Activated naive CD8-positive, alpha-beta T cell treated with anti-CD3 and anti-CD28 coated beads, Interleukin-2, amount 10 ng/mL, durations not matched to agents 7 days and 5 days (primary cell): ENCODE measurements at regions not wholly inside any gene's neighbourhood (a gene's known extent, or its start where the extent isn't known, plus 50 kb on each side); places are given as distances from the start of the nearest gene placed in this dataset.

Experiments used
- ATAC-seq: fragments of 150-1000 bp; cut with Tn5 transposase; one replicate; pipeline ENCODE4 v1.10.0; 2021; ENCODE audit warnings: low read depth, moderate library complexity
- POLR2A ChIA-PET: fragments of 350-600 bp; sonication (Branson Sonifier 250); formaldehyde crosslinking; loops from one replicate; lab custom pipeline; 2021; ENCODE audit warnings: antibody characterized with exemption; lab: Charles Lee
- DNase-seq: peaks from one replicate; pipeline ENCODE4 v3.0.0; 2021
- H3K27ac Mint-ChIP-seq: one replicate; pipeline ENCODE4 v1.8.0; 2022; ENCODE audit warnings: mild to moderate bottlenecking, mixed read lengths
- H3K27me3 Mint-ChIP-seq: one replicate; pipeline ENCODE4 v1.8.0; 2022; ENCODE audit warnings: mild to moderate bottlenecking, moderate library complexity, mixed read lengths
- H3K36me3 Mint-ChIP-seq: one replicate; pipeline ENCODE4 v1.8.0; 2021; ENCODE audit warnings: mild to moderate bottlenecking, mixed read lengths
- H3K4me1 Mint-ChIP-seq: one replicate; pipeline ENCODE4 v1.8.0; 2021; ENCODE audit warnings: mixed read lengths
- H3K4me3 Mint-ChIP-seq: one replicate; pipeline ENCODE4 v1.8.0; 2022; ENCODE audit warnings: mild to moderate bottlenecking, moderate library complexity, mixed read lengths
- H3K9me3 Mint-ChIP-seq: one replicate; pipeline ENCODE4 v1.8.0; 2021; ENCODE audit warnings: mixed read lengths

DNA sequence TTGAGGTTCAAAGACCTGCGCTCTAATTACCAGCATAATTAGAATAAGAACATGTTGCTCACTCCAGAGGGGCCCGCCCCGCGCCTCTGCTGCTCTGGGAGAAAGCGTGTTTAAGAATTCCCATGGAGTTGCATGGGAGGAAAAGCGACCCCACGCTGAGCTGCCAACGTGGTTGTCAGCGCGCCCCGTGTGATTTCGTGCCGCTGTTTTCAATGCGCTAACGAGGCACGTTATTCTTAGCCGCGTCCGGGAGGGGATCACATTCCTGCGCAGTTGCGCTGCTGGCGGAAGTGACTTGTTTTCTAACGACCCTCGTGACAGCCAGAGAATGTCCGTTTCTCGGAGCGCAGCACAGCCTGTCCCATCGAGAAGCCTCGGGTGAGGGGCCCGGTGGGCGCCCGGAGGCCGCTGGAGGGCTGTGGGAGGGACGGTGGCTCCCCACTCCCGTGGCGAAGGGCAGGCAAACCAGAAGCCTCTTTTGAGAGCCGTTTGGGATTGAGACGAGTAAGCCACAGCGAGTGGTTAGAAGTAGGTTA, 173.8 kb upstream of the SOX1 start:
- peaks cover 38% of the 10 kb centered on the region for H3K27me3 Mint-ChIP-seq
- POLR2A ChIA-PET: no interaction called here
- H3K36me3 Mint-ChIP-seq: peaks cover 1% of the 10 kb centered on the region
- peaks cover 1% of the 10 kb centered on the region for H3K4me1 Mint-ChIP-seq
- peaks cover 6% of the 10 kb centered on the region for H3K9me3 Mint-ChIP-seq
- DNase-seq (no peak), ATAC-seq (no peak)
- H3K27ac Mint-ChIP-seq: no peak overlapping the region
- H3K4me3 Mint-ChIP-seq: no peak overlapping the region

DNA sequence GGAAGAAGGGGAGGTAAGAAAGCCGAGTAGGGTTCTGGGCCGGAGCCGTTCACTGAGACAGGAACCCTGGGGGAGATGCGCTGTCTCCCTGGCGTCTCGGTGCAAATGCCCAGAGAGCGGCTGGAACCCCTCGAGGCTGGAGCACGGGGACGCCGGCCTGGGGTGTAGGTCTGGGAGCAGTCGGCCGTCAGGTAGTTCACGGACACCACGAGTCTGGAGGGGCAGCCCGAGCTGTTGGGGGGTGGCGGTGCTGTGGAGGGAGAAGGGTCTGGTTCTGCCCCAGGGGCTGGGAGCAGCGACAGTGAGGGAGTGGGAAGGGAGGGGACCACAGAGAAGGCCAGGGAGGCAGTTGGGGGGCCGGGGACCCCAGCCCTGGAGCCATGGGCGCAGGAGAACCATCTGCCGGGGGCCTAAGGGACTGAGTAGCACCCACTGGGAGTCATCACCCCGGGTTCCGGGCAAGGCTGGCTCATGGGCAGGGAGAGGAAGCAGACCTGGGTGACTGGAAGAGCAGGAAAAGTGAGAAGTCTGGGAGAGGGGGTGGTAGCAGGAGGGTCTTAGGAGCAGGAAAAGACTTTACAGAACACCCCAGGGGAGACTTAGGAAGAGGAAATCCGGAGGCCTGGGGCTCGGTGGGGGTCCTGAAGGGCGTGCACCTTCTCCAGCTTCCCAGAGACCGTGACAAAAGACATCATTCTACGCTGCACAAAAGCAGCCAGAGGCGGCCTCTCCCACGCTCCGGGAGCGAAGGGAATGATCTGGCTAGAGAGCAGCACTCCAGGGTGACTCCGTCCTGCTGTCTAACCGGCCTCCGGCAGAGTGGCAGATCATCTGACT, 173.1 kb upstream of the SOX1 start:
- Mint-ChIP-seq H3K36me3 (peaks cover 1% of the 10 kb centered on the region), H3K27me3 (peaks cover 38% of the 10 kb centered on the region), H3K4me3 (no peak overlapping the region), H3K27ac (no peak overlapping the region), H3K4me1 (peaks cover 1% of the 10 kb centered on the region), H3K9me3 (peaks cover 6% of the 10 kb centered on the region)
- no peak for DNase-seq
- POLR2A ChIA-PET: no interaction called here
- no peak for ATAC-seq

DNA sequence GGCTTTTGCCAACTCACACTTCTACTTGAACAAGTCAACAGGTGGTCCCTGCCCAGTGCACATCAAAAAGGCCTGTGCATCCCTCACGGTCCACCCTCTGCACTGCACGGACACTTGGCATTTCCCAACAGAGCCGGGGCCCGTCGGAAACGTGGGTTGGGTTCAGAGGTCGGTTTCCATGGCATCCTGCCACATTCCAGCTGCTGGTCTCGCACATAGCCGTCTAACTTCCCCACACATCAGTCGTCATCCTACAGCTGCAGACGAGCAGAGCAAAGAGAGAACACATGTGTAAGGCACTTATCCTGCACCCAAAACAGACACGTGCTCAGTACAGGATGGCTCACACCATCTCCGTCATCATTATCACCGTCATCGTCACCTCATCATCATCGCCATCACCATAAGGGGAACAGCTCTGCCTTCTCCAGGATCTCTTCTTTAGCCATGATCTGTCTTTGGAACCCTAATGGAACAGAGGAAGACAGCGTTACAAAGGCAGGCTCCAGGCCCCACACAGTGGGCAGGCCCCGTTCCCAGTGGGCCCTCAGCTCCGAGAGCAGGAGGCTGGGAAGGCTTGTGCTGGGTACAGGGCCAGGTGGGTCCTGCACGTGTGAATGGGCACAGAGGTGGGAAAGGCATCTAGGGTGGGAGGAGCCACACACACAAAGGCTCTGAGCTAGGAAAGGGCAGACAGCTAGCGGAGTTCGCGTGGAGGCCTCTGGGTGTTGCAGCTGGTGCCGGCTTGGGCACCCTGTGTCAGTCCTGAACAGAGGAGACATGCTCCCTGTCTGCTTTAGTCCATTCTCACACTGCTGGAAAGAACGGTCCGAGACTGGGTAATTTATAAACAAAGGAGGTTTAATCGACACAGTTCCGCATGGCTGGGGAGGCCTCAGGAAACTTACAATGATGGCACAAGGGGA, 170.8 kb upstream of the SOX1 start:
- no peak for DNase-seq
- ATAC-seq: no peak
- Mint-ChIP-seq H3K4me3 (no peak overlapping the region), H3K36me3 (peaks cover 1% of the 10 kb centered on the region), H3K4me1 (peaks cover 1% of the 10 kb centered on the region), H3K27me3 (peaks cover 27% of the 10 kb centered on the region), H3K9me3 (peaks cover 6% of the 10 kb centered on the region), H3K27ac (no peak overlapping the region)
- POLR2A ChIA-PET: no interaction called here

DNA sequence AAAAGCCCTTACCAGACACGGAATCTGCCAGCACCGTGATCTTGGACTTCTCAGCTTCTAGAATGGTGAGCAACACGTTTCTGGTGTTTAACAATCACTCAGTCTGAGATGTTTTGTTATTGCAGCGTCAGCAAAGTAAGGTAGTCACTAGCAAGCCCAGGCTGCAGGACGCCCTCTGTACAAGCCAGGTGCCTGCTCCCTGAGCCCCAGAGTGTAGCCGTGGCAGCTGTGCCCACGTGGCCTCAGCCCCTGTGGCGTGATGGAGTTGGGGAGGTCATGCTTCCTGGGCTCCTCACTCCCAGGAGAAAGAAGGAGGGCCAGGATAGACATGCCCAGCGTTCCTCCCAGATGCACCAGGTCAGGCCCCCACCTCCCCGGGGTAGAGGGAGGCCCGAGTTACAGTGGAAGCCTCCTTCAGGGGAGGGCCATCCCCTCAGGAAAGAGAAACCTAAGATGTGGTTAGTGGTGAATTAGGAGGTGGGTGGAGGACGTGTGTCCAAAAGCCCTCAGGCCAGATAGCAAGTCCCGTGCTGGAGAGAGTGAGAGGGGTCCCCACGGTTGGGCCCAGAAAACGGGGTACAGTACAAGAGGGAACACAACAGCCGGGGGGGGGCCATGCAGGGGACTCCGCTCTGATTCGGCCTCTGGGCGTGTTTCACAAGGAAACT, 169.6 kb upstream of the SOX1 start:
- peaks cover 20% of the 10 kb centered on the region for H3K27me3 Mint-ChIP-seq
- no peak overlapping the region for H3K4me3 Mint-ChIP-seq
- POLR2A ChIA-PET: no interaction called here
- no peak for ATAC-seq
- peaks cover 6% of the 10 kb centered on the region for H3K9me3 Mint-ChIP-seq
- H3K4me1 Mint-ChIP-seq: peaks cover 1% of the 10 kb centered on the region
- H3K36me3 Mint-ChIP-seq: peaks cover 1% of the 10 kb centered on the region
- no peak for DNase-seq
- no peak overlapping the region for H3K27ac Mint-ChIP-seq

DNA sequence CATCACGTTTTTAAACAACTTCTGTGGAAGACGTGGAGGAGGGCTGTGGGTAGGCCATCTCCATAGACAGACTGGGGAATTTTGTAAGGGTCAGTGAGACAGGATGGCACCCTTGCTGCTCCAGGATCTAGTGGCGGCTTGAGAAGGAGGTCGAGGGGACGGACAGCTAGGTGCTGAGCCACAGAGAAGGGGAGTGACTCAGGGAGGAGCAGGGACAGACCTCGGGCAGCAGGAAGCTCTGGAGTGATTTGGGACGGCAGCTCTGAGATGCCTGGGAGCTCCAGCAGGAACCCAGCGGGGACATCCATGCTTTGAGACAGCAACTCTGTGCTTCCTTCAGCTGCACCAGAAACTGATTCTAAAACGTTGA, 169.1 kb upstream of the SOX1 start:
- Mint-ChIP-seq H3K36me3 (peaks cover 1% of the 10 kb centered on the region), H3K27me3 (peaks cover 15% of the 10 kb centered on the region), H3K4me1 (no peaks in the 10 kb centered on the region), H3K27ac (no peak overlapping the region), H3K4me3 (no peak overlapping the region), H3K9me3 (peaks cover 4% of the 10 kb centered on the region)
- DNase-seq (no peak), ATAC-seq (no peak)
- POLR2A ChIA-PET: no interaction called here

DNA sequence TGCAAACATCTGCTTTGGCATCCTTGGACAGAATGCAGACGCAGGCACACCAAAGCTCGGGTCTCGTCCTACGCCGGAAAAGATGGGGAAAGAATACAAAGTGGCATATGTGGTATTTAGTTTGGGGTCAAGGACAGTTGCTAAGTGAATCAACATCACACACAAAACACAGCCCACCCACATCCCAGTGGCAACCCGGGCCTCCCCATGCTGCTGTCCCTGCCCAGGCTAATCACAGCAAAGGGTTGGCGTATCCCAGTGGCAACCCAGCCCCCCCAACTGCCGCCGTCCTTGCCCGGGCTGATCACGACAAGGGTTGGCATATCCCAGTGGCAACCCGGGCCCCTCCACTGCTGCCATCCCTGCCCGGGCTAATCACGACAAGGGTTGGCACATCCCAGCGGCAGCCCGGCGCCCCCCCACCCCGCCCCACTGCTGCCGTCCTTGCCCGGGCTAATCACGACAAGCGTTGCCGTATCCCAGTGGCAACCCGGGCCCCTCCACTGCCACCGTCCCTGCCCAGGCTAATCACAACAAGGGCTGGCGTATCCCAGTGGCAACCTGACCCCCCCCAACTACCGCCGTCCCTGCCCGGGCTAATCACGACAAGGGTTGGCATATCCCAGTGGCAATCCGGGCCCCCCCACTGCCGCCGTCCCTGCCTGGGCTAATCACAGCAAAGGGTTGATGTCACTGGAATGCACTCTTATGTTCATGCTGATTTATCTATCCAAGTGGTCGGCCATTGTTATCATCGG, 167.8 kb upstream of the SOX1 start:
- no peak for DNase-seq
- POLR2A ChIA-PET: no interaction called here
- Mint-ChIP-seq H3K36me3 (no peaks in the 10 kb centered on the region), H3K4me3 (no peak overlapping the region), H3K4me1 (no peaks in the 10 kb centered on the region), H3K27ac (no peak overlapping the region), H3K27me3 (peaks cover 3% of the 10 kb centered on the region), H3K9me3 (peaks cover 4% of the 10 kb centered on the region)
- no peak for ATAC-seq

DNA sequence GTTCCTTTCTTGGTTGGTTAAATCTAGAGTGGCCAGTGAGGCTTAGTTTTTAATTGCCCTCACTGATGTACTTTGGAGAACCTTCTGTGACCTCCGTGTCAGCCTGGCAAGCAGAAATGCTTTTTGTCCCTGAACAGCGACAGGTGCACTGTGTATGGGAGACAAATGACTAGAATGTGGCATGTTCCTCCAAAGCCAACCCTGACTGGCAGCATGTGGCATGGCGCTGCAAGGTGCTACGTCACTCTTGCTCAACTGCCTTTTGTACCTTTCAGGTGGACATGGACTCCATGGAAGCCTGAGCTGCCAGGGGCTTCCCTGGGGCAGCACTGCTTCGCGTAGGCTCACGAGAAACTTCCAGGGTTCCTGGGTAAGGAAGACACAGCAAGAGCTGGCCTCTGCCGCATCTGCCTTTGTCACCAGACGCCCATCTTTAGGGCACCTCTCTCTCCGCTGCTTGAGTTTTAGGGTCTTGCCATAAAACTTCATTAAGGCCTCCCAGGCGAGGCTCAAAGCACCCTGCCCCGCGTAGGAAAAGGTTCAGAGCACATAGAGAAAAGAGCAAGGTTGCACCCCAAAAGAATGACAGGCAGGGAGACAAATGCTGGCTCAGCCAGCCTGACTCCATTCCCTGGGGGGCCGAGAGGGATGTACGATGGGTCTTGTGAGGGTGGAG, 167.1 kb upstream of the SOX1 start:
- Mint-ChIP-seq H3K4me3 (no peak overlapping the region), H3K9me3 (peaks cover 4% of the 10 kb centered on the region), H3K27me3 (peaks cover 2% of the 10 kb centered on the region), H3K36me3 (no peaks in the 10 kb centered on the region), H3K27ac (no peak overlapping the region), H3K4me1 (no peaks in the 10 kb centered on the region)
- POLR2A ChIA-PET: no interaction called here
- ATAC-seq (no peak), DNase-seq (no peak)

DNA sequence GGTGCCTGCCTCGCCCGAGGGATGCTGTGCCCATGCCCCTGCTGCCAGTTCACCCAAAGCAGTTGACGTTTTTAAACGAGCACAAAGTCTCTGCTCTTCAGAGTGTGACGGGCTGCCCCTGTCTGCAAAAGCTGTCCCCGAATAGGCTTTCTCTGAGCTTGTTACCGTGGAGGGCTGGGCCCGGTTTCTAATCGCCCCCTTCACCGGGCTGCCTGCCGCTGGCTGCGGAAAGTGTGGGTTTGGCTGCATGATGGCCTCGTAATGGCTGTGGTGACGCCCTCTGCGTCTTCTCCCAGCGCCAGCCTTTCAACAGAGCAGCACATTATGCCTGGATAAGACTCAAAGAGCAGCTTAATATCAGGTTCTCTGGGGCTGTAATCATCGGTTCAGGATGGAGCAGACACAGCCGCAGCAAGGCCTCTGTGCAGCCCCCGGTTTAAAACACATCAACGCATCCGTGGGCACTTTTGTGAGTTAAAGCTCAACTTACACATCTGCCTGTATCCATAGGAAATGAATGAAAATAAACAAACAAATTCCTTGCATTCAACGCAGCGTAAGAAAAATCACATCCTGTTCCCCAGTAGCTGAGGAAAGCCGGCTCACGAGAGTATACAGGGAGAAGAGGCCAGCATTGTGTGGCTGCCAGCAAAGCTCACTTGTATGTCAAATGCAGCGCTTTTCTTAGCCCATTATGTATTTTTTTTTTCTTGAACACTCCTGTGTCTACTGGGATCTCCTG, 166.4 kb upstream of the SOX1 start:
- ATAC-seq (no peak), DNase-seq (no peak)
- Mint-ChIP-seq H3K9me3 (peaks cover 4% of the 10 kb centered on the region), H3K36me3 (no peaks in the 10 kb centered on the region), H3K4me1 (no peaks in the 10 kb centered on the region), H3K27me3 (no peaks in the 10 kb centered on the region), H3K4me3 (no peak overlapping the region), H3K27ac (no peak overlapping the region)
- POLR2A ChIA-PET: no interaction called here

DNA sequence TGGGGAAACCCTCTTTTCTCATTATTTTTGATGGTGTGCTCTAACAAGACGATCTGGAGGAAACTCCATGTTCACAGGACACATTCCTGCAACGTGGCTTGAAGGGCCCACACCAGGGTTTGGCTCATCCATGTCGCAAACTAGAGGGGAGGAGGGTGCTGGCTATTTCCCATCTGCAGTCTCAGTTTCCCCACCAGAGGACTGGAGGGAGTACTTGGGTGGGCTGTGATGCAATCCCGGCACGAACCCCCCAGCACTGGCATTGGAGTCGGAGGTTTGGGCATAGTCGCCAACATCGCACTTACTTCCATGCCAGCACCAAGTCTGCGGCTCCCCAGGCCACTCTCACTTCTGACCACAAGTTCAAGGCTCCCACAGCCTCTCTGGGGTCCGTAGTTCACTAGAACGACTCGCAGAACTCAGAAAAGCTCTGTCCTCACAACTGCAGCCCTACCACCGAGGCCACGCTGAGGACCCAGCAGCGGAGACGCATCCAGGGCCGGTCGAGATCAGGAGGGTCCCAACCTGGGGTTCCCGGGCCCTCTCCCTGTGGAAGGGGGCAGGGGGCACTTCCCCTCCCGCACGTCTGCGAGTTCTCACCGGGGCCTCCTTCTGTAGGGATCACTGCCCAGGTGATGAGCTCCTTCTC, 165.6 kb upstream of the SOX1 start:
- no peaks in the 10 kb centered on the region for H3K4me1 Mint-ChIP-seq
- H3K27ac Mint-ChIP-seq: no peak overlapping the region
- ATAC-seq (no peak), DNase-seq (no peak)
- POLR2A ChIA-PET: no interaction called here
- H3K27me3 Mint-ChIP-seq: no peaks in the 10 kb centered on the region
- no peaks in the 10 kb centered on the region for H3K36me3 Mint-ChIP-seq
- no peaks in the 10 kb centered on the region for H3K9me3 Mint-ChIP-seq
- H3K4me3 Mint-ChIP-seq: no peak overlapping the region

DNA sequence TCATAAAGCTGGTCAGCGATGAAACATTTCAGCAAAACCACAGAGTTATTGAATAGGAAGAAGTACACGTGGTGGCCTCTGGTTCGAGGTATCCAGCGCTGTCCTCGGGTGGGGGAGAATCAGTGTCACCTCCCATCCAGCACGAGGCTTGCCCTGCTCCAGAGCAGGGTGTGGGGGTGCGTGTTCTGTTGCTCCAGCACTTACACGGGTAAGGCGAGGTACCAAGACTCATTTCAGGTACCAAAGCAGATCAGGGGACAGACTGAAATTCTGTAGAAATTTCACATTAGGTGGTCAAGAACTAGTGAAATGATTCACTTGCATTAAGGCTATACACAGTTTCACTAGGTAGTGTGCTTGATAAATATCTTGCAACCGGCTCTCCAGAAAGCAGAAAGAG, 164.2 kb upstream of the SOX1 start:
- H3K9me3 Mint-ChIP-seq: no peaks in the 10 kb centered on the region
- H3K27me3 Mint-ChIP-seq: no peaks in the 10 kb centered on the region
- no peak overlapping the region for H3K27ac Mint-ChIP-seq
- no peak for DNase-seq
- POLR2A ChIA-PET: no interaction called here
- H3K4me3 Mint-ChIP-seq: no peak overlapping the region
- H3K36me3 Mint-ChIP-seq: no peaks in the 10 kb centered on the region
- no peaks in the 10 kb centered on the region for H3K4me1 Mint-ChIP-seq
- no peak for ATAC-seq

DNA sequence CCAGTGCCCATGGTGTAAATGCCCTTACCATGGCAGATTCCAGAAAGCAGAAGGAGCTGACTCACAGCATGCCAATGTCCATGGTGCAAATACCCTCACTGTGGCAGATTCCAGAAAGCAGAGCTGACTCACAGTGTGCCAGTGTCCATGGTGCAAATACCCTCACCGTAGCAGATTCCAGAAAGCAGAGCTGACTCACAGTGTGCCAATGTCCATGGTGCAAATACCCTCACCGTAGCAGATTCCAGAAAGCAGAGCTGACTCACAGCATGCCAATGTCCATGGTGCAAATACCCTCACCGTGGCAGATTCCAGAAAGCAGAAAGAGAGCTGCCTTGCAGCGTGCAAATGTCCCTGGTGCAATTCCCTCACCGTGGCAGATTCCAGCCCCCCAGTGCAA, 163.8 kb upstream of the SOX1 start:
- POLR2A ChIA-PET: no interaction called here
- no peak overlapping the region for H3K4me3 Mint-ChIP-seq
- H3K36me3 Mint-ChIP-seq: no peaks in the 10 kb centered on the region
- no peaks in the 10 kb centered on the region for H3K4me1 Mint-ChIP-seq
- H3K27me3 Mint-ChIP-seq: no peaks in the 10 kb centered on the region
- no peaks in the 10 kb centered on the region for H3K9me3 Mint-ChIP-seq
- ATAC-seq (no peak), DNase-seq (no peak)
- no peak overlapping the region for H3K27ac Mint-ChIP-seq
